Left lobe of liver (tissue), 2 donors: ENCODE measurements at regions not wholly inside any gene's neighbourhood (a gene's known extent, or its start where the extent isn't known, plus 50 kb on each side); places are given as distances from the start of the nearest gene placed in this dataset.
"Not testable (repeated sequence)": the region's sequence is repeated elsewhere in the genome, so short reads cannot be mapped to it uniquely, and the experiment has no call there.

Experiments used
- ATAC-seq: fragments of 200-7000 bp; cut with Tn5 transposase; one replicate; pipeline ENCODE4 v1.9.1; 2020; ENCODE audit warnings: mild to moderate bottlenecking, moderate library complexity
- DNase-seq: peaks from one replicate; pipeline ENCODE4 v3.0.0-alpha.2; 2020; ENCODE audit warnings: low spot score
- donor health status: DM: no; HTN: no; CAD: no; lungs with moderate emphysema.
- donor health status: DM: no; HTN: yes; CAD: no.

- no peak for DNase-seq
- no peak for ATAC-seq
Measured at GRCh38 chr15:87681104-87681503, 575.4 kb downstream of the NTRK3 start.

GRCh38 chr15:87680208-87680607, 576.3 kb downstream of the NTRK3 start:
- no peak for ATAC-seq

GRCh38 chr15:87675271-87675670, 581.3 kb downstream of the NTRK3 start:
- ATAC-seq (no peak), DNase-seq (no peak)

More at GRCh38 chr15:87680208-87680607, 576.3 kb downstream of the NTRK3 start:
- DNase-seq, result no peak

- DNase-seq, result no peak
- peak; percentile 58 for ATAC-seq
Measured at GRCh38 chr15:87672309-87673288, 583.9 kb downstream of the NTRK3 start.

GRCh38 chr15:87671289-87671688, 585.2 kb downstream of the NTRK3 start:
- ATAC-seq, result no peak
- no peak for DNase-seq

- ATAC-seq, result no peak
Measured at GRCh38 chr15:87669846-87670245, 586.7 kb downstream of the NTRK3 start.

GRCh38 chr15:87668768-87669564, 587.6 kb downstream of the NTRK3 start:
- ATAC-seq, result not testable (repeated sequence)

More at GRCh38 chr15:87669846-87670245, 586.7 kb downstream of the NTRK3 start:
- no peak for DNase-seq

GRCh38 chr15:87667643-87668042, 588.9 kb downstream of the NTRK3 start:
- DNase-seq (no peak), ATAC-seq (no peak)

More at GRCh38 chr15:87668768-87669564, 587.6 kb downstream of the NTRK3 start:
- not testable (repeated sequence) for DNase-seq

- ATAC-seq (no peak), DNase-seq (no peak)
Measured at GRCh38 chr15:87662575-87662974, 594.0 kb downstream of the NTRK3 start.

- DNase-seq (no peak), ATAC-seq (no peak)
Measured at GRCh38 chr15:87661454-87662355, 594.8 kb downstream of the NTRK3 start.

- no peak for DNase-seq
- no peak for ATAC-seq
Measured at GRCh38 chr15:87660251-87661129, 596.0 kb downstream of the NTRK3 start.

- no peak for DNase-seq
- no peak for ATAC-seq
Measured at GRCh38 chr15:87656372-87656771, 600.2 kb downstream of the NTRK3 start.

GRCh38 chr15:87653646-87654045, 602.9 kb downstream of the NTRK3 start:
- DNase-seq (no peak), ATAC-seq (no peak)

- no peak for DNase-seq
- no peak for ATAC-seq
Measured at GRCh38 chr15:87649175-87649574, 607.4 kb downstream of the NTRK3 start.

GRCh38 chr15:87648278-87648677, 608.3 kb downstream of the NTRK3 start:
- DNase-seq, result no peak
- no peak for ATAC-seq

GRCh38 chr15:87645723-87646122, 610.8 kb downstream of the NTRK3 start:
- ATAC-seq (no peak), DNase-seq (no peak)

GRCh38 chr15:87642997-87643396, 613.5 kb downstream of the NTRK3 start:
- not testable (repeated sequence) for ATAC-seq, DNase-seq

GRCh38 chr15:87639305-87640011, 617.1 kb downstream of the NTRK3 start:
- no peak for ATAC-seq
- no peak for DNase-seq

- ATAC-seq (no peak), DNase-seq (no peak)
Measured at GRCh38 chr15:87638554-87639083, 617.9 kb downstream of the NTRK3 start.
